Activated CD4-positive, alpha-beta T cell treated with anti-CD3 and anti-CD28 coated beads, Interleukin-2, amount 50 U/mL, for 24 hours (primary cell): ENCODE measurements at regions not wholly inside any gene's neighbourhood (a gene's known extent, or its start where the extent isn't known, plus 50 kb on each side); places are given as distances from the start of the nearest gene placed in this dataset.
"Not testable (repeated sequence)": the region's sequence is repeated elsewhere in the genome, so short reads cannot be mapped to it uniquely, and the experiment has no call there.

Source experiments
- DNase-seq, 2 donors: peaks; one replicate each; pipeline ENCODE4 v3.0.0-alpha.2; 2020; ENCODE audit warnings: low read depth in 1 of 2, low spot score in 1 of 2

DNA sequence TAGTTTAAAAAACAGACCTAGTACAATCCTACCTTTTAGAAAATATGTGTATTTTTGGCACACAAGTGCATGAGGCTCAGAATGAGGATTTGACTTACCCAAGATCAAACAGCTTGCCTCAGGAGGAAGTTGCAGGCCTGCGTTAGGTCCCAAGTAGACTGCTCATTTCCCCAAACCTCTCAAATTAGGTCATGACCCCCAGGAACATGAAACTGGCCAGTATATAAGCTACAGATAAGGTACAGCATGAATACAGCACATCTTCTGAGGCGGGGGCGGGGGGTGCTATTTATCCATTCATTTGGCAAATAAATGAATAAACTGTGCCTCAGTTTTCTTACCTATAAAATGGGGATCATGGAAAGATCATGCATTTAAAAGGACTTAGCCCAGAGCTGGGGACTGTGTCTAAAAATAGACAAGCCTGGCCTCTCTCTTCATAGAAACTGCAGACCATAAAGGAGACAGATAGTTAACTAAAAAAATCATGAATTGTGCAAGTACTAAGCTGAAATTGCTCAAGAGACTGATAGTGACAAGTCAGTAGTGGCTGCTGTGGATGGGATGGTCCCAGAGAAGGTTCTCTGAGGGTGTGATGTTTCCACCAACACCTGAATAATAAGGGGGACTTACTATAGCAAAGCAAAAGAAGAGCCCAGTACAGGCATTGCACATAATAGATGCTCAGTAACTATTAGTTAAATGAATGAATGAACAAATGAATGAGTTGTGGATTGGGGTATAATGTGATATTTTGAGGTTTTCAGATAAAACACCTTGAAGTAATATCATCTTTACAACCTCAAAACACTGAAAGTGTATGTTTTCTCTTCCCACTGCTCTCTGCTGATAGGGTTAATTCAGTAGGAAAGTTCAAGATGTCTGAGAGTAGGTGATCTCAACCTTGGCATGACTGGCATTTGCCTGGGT, 258.5 kb upstream of the PROK2 start:
- DNase-seq = no peak

DNA sequence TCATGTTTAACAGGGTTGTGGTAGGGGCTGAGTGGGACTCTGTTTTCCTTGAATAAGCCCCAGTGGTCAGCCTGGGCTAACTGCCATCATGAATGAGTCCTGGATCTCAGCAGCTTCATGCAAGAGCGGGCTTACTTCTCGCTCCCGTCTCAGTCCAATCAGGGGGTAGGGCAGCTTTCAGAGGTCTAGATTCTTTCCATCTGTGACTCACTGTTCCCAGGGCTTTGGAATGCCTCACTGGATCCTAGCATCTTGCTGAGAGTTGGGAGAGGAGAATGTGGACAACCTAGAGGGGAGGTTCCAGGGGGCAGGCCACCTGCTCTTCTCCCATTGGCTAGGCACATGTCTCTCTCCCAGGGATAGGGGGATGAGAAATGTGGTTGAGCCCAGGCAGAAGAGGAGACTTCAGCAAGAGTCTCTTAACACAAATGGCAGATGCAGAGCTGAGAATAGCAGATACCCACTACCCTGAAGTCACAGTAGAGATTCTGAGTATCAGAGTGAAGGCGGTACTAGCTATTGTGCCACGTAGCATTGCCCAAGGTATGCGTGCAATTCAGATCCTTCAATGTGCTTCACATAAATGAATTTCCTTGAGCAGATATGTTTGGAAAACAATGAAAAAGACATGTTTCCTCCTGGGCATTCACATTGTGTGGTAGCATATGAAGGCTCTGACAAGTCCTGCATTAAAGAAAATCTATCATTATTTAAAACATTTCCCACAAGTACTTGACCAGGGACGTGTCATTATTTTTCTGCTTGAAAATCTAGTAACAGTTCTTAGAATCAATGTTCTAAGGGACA, 257.7 kb upstream of the PROK2 start:
- DNase-seq = no peak

DNA sequence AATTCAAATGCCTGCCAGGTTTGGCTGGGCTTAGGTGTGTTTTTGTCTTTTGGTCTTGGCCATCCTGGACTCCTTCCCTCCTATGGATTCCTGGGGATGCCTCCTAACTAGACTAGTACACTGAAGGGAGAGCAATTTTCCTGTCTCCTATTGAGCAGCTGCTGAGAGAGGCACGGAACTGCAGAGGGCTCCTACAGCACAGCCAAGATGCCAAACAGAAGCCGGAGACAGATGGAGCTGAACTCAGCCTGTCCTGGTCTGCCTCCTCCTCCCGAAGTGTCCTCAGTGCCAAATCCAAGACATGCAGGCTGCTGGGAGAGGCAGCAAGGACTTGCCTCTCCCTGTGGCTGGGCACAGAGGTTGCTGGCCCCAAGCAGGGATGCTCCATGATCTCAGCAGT, 256.6 kb upstream of the PROK2 start:
- no peak for DNase-seq

DNA sequence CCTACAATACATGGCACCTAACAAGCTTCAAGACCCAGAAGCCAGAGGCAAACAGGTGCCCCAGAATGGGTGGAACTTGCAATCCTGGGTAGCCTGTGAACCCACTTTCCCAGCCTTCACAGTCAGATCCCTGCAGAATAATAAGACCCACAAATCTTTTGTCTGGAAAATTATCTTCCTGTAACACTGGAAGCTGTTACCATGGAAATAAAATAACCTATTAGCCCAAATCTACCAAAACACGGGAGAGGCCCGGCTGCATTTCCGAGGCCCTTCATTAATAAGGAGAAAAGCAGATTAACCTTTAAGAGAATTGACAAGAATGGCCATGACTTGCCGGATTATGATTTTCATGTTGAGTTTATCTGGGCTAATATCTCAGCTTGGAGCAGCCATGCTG, 256.1 kb upstream of the PROK2 start:
- DNase-seq = no peak

DNA sequence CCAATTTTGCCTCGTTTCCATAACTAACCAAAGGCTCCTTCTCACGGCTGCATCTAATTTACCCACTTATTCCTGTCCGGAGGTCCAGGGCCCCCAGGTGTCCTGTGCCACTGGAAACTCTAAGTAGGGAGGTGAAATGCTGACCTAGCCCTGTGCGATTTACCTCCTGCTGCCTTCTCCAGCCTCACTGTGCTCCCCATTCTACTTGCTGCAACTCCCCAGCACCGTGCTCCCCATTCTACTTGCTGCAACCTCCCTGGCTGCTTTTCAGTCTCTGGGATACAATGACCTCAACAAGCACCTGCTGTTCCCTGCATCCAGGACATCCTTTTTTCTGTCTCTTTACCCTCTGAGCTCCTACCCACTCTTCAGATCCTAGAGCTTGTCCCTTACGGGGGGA, 254.7 kb upstream of the PROK2 start:
- DNase-seq = no peak

DNA sequence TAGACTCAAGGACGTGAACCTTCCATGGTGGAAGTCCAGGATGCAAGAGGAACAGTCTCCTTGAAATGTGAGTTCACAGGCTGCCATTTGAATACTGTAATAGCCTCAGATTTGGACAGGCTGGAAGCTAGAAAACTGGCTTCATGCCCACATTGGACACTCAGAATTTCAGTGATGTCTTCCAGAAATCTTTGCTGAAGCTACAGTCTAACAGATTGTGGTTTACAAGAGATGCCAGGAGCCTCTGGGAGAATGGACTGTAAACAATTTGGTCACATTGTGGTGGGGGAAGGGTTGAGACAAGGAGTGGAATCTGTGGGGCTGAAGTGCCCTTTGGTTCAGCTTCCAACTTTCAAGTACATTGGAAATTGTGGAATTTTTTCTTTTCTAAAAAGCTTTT, 252.0 kb upstream of the PROK2 start:
- DNase-seq = no peak

DNA sequence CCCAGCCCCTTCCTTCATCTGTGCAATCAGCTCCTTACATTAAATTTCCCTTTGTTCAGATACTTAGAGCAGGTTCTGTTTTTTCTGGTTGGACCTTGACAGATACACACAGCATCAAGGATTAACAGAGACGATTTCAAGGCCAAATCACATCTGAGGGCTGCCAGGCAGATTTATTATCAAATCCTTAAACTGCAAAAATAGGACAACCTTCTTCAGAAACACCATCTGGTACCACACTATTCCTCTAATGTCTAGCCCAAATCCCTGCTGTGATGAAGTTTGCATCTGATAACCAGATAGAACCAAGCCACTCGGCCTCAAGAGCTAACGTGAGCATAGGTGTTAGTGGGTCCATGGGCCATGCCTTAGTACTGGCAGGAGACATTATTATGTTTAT, 250.7 kb upstream of the PROK2 start:
- DNase-seq = no peak

DNA sequence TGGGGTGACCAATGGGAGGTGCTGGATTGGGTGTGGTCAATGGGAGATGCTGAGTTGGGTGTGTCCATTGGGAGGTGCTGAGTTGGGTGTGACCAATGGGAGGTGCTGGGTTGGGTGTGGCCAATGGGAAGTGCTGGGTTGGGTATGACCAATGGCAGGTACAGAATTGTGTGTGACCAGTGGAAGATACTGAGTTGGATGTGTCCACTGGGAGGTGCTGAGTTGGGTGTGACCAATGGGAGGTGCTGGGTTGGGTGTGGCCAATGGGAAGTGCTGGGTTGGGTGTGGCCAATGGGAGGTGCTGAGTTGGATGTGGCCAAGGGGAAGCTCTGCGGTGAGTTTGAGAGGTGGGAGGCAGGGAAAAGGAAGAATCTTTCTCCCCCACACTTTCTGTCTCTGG, 250.0 kb upstream of the PROK2 start:
- no peak for DNase-seq

DNA sequence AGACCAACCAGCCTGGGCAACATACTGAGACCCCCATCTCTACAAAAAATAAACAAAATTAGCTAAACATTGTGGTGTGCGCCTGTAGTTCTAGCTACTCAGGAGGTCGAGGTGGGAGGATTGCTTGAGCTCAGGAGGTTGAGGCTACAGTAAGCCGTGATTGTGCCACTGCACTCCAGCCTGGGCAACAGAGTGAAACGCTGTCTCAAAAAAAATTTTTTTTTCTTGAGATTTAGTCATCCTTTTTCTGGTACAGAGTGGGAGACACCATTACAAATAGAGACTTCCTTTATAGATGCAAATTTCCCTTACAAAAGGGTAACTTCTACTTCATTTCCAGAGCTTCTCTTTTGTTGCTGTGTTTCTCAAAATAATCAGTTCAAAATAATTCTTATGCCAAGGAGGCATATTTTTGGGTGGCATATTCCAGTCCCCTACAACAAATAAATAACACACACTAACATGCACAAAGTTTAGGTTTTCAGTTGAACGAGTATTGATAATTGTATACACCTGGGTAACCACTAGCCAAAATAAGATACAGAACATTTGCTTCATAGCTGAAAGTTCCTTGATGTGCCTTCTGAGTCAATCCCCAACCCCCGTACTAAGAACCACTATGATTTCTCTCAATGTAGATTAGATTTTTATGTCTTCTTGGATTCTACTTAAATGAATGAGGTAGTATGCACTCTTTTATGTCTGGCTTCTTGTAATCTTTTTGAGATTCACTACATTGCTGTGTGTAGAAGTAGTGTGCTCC, 248.9 kb upstream of the PROK2 start:
- DNase-seq = no peak

DNA sequence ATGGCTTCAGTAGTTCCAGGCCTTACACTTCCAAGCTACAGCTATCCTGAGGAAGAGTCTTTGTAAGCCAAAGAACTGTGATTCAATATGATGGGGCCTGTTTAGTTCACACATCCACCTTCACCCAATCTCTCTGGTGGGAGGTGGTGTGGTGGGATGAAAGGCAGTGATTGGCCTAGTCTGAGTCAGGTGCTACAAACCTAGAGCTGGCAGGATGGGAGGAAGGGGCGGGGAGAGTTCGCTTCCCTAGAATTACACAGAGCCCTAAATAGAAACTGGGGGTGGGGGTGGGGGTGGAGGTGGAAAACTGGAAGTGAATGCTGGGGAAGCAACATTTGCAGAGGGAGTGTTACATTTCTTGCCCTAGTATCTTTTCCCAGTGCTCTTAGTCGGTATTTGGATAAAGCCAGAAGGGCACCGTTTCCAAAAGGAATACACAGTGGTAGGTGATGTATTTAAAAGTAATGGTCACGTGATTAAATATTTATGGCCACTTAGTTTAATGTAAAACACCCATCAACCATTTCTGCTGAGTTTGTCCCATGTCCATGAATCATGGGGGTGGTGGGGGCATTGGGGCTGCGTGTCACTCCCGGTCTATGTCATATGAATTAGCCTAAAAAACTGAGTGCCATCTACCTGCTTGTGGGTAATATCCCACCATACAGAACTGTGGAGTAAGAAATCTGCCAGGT, 247.6 kb upstream of the PROK2 start:
- no peak for DNase-seq

DNA sequence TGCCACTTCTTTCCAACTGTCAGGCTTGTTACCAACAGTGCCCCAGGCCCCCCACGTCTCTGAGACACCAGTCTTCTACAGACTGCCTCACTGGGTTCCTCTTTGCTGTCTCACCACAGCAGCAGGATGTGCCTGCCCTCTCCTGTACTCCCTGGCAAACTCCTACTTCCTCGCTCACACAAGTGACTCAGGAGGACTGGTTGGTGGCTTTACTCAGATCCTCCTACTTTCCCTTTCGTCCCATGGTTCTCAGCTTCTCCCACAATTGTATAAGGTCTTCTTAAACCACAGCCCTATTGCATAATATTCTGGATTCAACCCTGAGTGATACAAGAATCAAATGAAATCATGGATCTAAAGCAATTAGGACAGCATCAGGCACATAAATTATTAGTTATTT, 246.6 kb upstream of the PROK2 start:
- DNase-seq = no peak

DNA sequence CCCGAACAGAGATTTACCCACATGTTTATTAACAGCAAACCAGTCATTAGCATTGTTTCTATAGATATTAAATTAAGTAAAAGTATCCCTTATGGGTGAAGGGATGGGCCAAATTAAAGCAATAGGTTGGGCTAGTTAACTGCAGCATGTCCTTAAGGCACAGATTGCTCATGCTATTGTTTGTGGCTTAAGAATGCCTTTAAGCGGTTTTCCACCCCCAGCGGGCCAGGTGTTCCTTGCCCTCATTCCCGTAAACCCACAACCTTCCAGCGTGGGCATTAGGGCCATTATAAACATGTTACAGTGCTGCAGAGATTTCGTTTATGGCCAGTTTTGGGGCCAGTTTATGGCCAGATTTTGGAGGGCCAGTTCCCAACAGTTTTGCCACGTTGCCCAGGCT, 245.3 kb upstream of the PROK2 start:
- DNase-seq = not testable (repeated sequence)

DNA sequence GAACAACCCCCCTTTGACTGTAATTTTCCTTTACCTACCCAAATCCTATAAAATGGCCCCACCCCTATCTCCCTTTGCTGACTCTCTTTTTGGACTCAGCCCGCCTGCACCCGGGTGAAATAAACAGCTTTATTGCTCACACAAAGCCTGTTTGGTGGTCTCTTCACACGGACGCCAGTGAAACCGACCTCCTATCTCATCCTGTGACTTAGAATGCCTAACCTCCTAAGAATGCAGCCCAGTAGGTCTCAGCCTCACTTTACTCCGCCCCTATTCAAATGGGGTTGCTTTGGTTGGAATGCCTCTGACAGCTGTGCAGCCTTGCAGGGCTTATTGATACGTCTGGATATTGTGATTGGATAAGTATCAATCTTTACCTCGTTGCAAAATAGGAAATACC, 243.8 kb upstream of the PROK2 start:
- DNase-seq = not testable (repeated sequence)

DNA sequence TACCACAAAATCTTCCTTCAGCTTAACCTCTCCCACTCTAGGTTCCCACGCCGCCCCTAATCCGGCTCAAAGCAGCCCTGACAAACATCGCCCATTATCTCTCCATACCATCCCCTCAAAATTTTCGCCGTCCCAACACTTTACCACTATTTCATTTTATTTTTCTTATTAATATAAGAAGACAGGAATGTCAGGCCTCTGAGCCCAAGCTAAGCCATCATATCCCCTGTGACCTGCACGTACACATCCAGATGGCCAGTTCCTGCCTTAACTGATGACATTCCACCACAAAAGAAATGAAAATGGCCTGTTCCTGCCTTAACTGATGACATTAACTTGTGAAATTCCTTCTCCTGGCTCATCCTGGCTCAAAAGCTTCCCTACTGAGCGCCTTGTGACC, 243.4 kb upstream of the PROK2 start:
- DNase-seq = not testable (repeated sequence)

DNA sequence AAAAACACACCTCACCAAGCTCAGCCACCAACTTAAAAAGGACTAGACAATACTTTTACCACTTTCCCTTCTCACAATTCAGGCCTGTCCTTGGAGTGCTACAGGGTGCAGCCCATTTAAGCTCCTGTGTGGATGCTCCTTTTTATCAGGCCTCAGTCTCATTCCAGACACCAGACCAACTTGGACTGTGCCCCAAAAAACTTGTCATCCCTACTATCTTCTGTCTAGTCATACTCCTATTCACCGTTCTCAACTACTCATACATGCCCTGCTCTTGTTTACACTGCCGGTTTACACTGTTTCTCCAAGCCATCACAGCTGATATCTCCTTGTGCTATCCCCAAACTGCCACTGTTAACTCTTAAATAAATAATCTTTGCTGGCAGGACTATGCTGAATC, 242.8 kb upstream of the PROK2 start:
- not testable (repeated sequence) for DNase-seq

DNA sequence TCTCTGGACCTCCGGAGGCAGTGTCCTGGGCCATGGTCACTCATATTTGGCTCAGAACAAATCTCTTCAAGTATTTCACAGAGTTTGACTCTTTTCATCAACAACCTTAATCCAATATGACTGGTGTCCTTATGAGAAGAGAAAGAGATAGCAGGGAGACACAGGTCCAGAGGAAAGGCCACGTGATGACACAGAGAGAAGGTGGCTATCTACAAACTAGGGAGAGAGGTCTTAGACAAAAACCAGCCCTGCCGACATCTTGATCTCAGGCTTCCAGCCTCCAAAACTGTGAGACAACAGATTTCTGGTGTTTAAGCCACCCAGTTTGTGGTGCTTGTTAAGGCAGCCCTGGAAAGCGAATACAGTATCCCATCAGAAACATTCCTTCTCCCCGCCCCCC, 237.1 kb upstream of the PROK2 start:
- DNase-seq = no peak

DNA sequence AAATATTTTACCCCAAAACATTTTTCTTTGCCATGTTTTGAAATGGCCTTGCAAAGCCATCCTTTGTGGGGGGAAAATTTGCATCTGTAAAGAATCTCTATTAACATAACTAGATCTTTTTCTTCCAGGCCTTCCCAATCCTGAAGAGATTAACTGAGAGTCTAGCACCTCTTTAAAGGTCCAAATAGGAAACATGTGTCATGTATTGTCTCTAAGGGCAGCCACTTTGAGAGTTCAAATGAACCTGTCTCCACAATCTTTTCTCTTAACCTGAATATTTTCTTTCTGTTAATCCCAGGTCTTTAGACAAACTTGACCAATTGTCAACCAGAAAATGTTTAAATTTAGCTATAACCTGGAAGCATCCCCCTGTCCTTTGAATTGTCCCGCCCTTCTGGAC, 236.6 kb upstream of the PROK2 start:
- DNase-seq = no peak

DNA sequence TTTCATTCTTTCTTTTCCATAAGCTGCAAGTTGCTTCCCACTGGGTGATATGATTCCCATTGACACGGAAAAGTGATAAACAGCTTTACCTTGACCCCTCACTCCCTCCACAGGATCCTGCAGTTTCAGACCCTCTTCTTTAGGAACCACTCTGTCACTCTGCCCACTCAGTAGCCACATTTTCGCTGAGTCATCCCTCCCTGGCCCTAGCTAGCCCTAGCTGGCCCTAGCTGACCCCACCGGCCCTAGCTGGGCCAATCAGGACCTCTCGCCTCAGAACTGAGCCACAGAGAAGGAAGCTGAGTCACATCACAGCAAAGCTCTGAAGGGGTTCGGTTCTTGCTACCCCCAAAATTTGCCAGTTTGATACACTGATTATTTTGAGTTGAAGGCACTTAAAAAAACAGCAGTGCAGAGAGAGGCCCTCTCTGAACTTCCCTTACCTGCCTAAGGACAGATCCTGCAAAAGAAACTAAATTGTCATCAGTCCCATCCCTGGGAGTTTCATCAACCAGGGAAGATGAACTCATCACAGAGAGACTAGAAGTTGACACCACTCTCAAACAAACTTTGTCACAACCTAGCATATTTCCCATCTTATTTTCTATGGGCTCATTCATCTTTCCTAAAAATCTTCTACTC, 233.5 kb upstream of the PROK2 start:
- DNase-seq = no peak

DNA sequence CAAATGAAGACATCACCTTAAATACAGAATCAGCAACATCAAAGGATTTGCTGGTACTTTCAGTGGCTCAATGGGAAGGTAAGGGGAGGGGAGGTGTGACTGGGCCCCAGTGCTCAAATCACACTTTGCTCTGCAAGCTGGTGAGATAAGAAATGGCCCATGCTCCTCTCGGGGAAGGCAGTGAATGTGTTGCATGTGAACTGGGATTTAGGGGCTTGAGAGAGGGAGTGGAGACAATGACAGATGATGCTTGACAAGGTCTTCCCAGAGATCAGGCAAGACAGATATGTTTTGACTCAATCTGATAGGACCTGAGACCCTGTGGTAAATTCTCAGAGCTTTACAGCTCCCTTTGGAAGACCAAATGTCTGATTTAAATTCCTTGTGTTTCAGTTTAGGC, 233.0 kb upstream of the PROK2 start:
- no peak for DNase-seq

DNA sequence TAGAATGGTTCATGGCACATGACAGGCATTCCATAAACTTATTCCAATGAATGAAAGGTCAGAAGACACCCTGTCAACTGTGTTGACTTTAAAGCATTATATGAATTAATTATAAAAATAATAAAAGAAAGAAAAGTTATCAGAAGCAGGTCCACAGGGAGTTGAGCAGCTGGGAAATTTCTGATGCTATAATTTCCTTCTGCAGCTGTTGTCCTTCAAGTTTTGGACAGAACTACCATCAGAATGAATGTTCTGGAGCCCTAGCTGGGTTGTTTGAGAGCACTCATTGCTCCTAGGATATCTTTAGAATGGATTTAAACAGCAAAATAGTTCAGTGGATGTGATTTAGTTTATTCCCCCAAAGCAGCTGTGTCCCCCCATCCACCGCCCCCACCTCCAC, 232.4 kb upstream of the PROK2 start:
- DNase-seq = no peak

DNA sequence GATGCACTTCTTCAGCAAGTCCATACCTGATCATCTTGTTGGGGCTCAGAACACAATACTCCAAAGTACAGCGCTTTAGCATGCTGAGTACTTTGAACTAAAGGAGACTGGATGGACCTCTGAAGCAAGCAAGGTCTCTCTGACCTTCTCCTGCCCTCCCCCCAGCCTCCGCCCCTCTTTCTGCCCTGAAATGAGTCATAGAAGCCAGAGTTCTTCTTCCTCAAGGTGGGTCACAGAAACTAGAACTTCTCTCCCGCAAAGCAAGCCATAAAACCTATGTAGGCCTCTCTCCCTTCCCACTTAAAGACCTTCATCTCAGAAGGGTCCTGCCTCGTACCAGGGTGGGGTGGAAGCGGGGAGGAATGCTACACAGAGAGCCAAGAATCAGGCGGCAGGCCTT, 230.5 kb upstream of the PROK2 start:
- no peak for DNase-seq
